Ectodermal cell (in vitro differentiated cells): ENCODE measurements at regions not wholly inside any gene's neighbourhood (a gene's known extent, or its start where the extent isn't known, plus 50 kb on each side); places are given as distances from the start of the nearest gene placed in this dataset.
"Not testable (repeated sequence)": the region's sequence is repeated elsewhere in the genome, so short reads cannot be mapped to it uniquely, and the experiment has no call there.

Experiments used
- H3K27ac ChIP-seq: 2 replicates; pipeline ENCODE4 v1.7.0; 2013; ENCODE audit warnings: mild to moderate bottlenecking, low read depth, low read length; ENCODE audit not compliant: insufficient read depth, poor library complexity, severe bottlenecking
- H3K27me3 ChIP-seq: 2 replicates; pipeline ENCODE4 v1.7.0; 2013; ENCODE audit warnings: mild to moderate bottlenecking, low read length; ENCODE audit not compliant: insufficient read depth, control insufficient read depth, poor library complexity, severe bottlenecking
- H3K36me3 ChIP-seq: one replicate; pipeline ENCODE4 v1.7.0; 2013; ENCODE audit warnings: low read length; ENCODE audit not compliant: control insufficient read depth, insufficient read depth
- H3K4me1 ChIP-seq: one replicate; pipeline ENCODE4 v1.7.0; 2013; ENCODE audit warnings: low read length; ENCODE audit not compliant: control insufficient read depth, insufficient read depth
- H3K4me3 ChIP-seq: 2 replicates; pipeline ENCODE4 v1.7.0; 2013; ENCODE audit warnings: low read depth, low read length, control low read depth; ENCODE audit not compliant: insufficient read depth
- H3K9me3 ChIP-seq: 2 replicates; pipeline ENCODE4 v1.7.0; 2013; ENCODE audit warnings: mild to moderate bottlenecking, low read length, moderate library complexity; ENCODE audit not compliant: control insufficient read depth
- WGBS, 2 experiments: methylation state at CpG; one replicate each; pipeline ENCODE4 v1.1.7; 2013; ENCODE audit warnings: missing lambda C conversion rate in 2 of 2; 5-methylcytosine and 5-hydroxymethylcytosine counted together

DNA sequence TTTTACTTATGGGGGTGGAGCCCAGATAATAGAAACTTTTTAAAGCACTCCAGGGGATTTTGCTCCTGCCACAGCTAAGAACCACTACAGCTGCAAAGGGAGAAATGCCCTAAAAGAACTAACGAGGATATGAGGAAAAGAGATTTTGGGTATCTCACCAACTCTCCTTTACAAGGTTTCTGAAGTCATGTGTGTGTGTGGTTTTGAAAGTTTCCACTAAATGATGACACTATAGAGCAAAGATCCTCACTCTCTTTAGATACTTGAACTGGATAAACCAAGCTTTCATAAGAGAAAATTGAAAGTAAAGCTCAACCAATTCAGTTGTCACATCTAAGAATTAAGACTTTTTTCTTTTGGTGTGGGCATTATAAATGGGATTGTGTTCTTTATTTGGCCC is 455.3 kb upstream of the ALCAM start:
- Histone ChIP-seq H3K27me3 (no peaks in the 10 kb centered on the region), H3K27ac (no peak overlapping the region), H3K36me3 (no peaks in the 10 kb centered on the region), H3K4me1 (no peaks in the 10 kb centered on the region), H3K4me3 (no peak overlapping the region), H3K9me3 (no peaks in the 10 kb centered on the region)
- WGBS, 2 experiments, result 71% methylated on average over 1 of the region's 1 CpG; no CpG with 5 or more reads in 1 of the 2 experiments

DNA sequence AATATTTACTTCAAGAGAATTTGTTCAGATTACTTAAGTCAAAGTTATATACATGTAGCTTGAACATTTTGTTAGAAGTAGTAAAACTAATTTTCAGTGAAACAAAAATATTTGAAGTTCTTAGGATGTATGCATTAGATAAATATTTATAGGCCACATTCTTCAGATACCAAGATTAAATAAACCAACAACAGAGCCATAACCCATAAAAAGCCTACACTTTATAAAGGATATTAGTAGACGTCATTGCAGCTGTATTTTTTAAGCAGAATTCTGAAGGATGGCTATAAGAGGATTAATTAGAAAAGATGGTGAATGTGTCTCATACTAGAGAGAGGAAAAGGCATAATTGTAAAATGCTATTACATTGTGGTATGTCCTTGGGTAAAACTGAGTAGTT is 449.7 kb upstream of the ALCAM start:
- Histone ChIP-seq H3K36me3 (no peaks in the 10 kb centered on the region), H3K4me1 (no peaks in the 10 kb centered on the region), H3K27me3 (no peaks in the 10 kb centered on the region), H3K4me3 (no peak overlapping the region), H3K9me3 (no peaks in the 10 kb centered on the region), H3K27ac (no peak overlapping the region)
- 93 to 94% methylated on average over 1 of the region's 1 CpG for WGBS, 2 experiments

DNA sequence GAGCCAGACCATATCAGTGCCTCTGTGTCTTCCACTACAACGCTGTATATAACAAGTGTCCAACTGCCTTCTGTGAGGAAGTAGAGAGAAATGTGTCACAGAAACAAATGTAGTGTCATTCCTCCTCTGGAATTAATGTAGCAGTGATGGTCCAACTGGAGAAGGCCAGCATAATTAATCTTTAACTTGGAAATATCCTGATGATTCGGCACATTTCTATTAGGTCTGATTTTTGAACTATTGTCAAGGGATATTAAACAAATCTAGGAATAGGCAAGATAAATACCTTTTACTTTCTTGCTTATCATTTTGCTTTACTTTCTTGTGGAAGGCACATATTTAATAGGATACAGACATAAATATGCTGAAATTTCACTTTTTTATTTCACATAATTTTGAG is 446.2 kb upstream of the ALCAM start:
- WGBS, 2 experiments, result 94 to 100% methylated on average over 1 to 2 of the region's 2 CpGs

GRCh38 chr3:104933972-104934371 is 432.7 kb upstream of the ALCAM start:
- no peaks in the 10 kb centered on the region for H3K27me3 ChIP-seq
- H3K4me1 ChIP-seq, result no peaks in the 10 kb centered on the region
- no peak overlapping the region for H3K27ac ChIP-seq
- H3K36me3 ChIP-seq, result no peaks in the 10 kb centered on the region
- no peak overlapping the region for H3K4me3 ChIP-seq
- WGBS, 2 experiments, result 94 to 97% methylated on average over 3 of the region's 3 CpGs
- H3K9me3 ChIP-seq, result no peaks in the 10 kb centered on the region

More for the DNA sequence above, 446.2 kb upstream of the ALCAM start:
- H3K27ac ChIP-seq, result no peak overlapping the region
- H3K36me3 ChIP-seq, result no peaks in the 10 kb centered on the region
- no peaks in the 10 kb centered on the region for H3K4me1 ChIP-seq
- no peaks in the 10 kb centered on the region for H3K9me3 ChIP-seq
- no peaks in the 10 kb centered on the region for H3K27me3 ChIP-seq
- no peak overlapping the region for H3K4me3 ChIP-seq

GRCh38 chr3:104935613-104936012 is 431.1 kb upstream of the ALCAM start:
- Histone ChIP-seq H3K9me3 (no peaks in the 10 kb centered on the region), H3K27me3 (no peaks in the 10 kb centered on the region), H3K36me3 (no peaks in the 10 kb centered on the region), H3K4me1 (no peaks in the 10 kb centered on the region), H3K4me3 (no peak overlapping the region), H3K27ac (no peak overlapping the region)

DNA sequence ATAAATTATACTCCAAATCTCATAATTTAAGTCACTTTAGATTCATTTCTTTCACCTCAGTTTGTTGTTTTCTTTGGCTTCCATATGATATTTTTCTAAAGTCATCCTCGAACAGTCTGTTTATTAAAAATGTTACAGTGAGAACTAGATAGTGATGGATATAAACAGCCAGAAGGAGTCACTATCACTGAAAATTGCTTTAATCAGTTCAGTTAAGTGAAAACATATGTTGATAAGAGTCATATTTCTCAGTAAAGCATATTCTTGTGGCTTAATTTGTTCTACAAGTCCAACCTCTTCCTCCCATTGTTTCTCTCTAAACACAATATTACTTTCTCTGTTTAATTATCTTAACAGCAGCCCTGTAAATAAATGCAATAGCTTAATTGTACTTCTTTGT is 427.5 kb upstream of the ALCAM start:
- Histone ChIP-seq H3K4me1 (no peaks in the 10 kb centered on the region), H3K9me3 (no peaks in the 10 kb centered on the region), H3K27ac (no peak overlapping the region), H3K27me3 (no peaks in the 10 kb centered on the region), H3K4me3 (no peak overlapping the region), H3K36me3 (no peaks in the 10 kb centered on the region)
- whole genome bisulfite sequencing, 2 experiments, result 86 to 100% methylated on average over 1 of the region's 1 CpG

GRCh38 chr3:104941785-104942184 is 424.9 kb upstream of the ALCAM start:
- H3K27ac ChIP-seq, result no peak overlapping the region

GRCh38 chr3:104943974-104944373 is 422.7 kb upstream of the ALCAM start:
- Histone ChIP-seq H3K27me3 (no peaks in the 10 kb centered on the region), H3K27ac (no peak overlapping the region), H3K4me1 (no peaks in the 10 kb centered on the region), H3K4me3 (no peak overlapping the region), H3K36me3 (no peaks in the 10 kb centered on the region), H3K9me3 (no peaks in the 10 kb centered on the region)
- WGBS, 2 experiments, result 100% methylated on average over 1 of the region's 1 CpG; no CpG with 5 or more reads in 1 of the 2 experiments

More at GRCh38 chr3:104941785-104942184, 424.9 kb upstream of the ALCAM start:
- Histone ChIP-seq H3K4me3 (no peak overlapping the region), H3K9me3 (no peaks in the 10 kb centered on the region), H3K36me3 (no peaks in the 10 kb centered on the region), H3K4me1 (no peaks in the 10 kb centered on the region), H3K27me3 (no peaks in the 10 kb centered on the region)
- WGBS, 2 experiments, result 88 to 100% methylated on average over 1 of the region's 1 CpG

DNA sequence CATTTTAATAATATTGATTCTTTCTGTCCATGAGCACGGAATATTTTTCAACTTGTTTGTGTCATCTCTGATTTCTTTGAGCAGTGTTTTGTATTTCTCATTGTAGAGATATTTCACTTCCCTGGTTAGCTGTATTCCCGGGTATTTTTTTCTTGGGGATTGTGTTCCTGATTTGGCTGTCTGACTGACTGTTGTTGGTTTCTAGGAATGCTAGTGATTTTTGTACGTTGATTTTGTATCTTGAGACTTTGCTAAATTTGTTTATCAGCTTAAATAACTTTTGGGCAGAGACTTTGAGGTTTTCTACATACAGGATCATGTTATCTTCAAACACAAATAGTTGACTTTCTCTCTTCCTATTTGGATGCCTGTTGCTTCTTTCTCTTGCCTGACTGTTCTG is 418.8 kb upstream of the ALCAM start:
- no peaks in the 10 kb centered on the region for H3K4me1 ChIP-seq
- H3K4me3 ChIP-seq, result no peak overlapping the region
- no peak overlapping the region for H3K27ac ChIP-seq
- H3K9me3 ChIP-seq, result no peaks in the 10 kb centered on the region
- 97 to 98% methylated on average over 3 of the region's 3 CpGs for WGBS, 2 experiments
- no peaks in the 10 kb centered on the region for H3K36me3 ChIP-seq
- no peaks in the 10 kb centered on the region for H3K27me3 ChIP-seq

- H3K9me3 ChIP-seq, H3K4me1 ChIP-seq, H3K27me3 ChIP-seq, H3K27ac ChIP-seq, H3K36me3 ChIP-seq, H3K4me3 ChIP-seq: not testable (repeated sequence)
- WGBS, 2 experiments, result 90 to 95% methylated on average over 3 to 4 of the region's 4 CpGs
These were observed 416.9 kb upstream of the ALCAM start for GRCh38 chr3:104949810-104950209.

- Histone ChIP-seq H3K27me3 (no peaks in the 10 kb centered on the region), H3K4me3 (no peak overlapping the region), H3K36me3 (no peaks in the 10 kb centered on the region), H3K4me1 (no peaks in the 10 kb centered on the region), H3K27ac (no peak overlapping the region), H3K9me3 (no peaks in the 10 kb centered on the region)
- WGBS, 2 experiments, result 100% methylated on average over 2 of the region's 2 CpGs
These were observed 415.3 kb upstream of the ALCAM start for GRCh38 chr3:104951426-104951825.
